HG03064 (cell line): ENCODE measurements at regions not wholly inside any gene's neighbourhood (a gene's known extent, or its start where the extent isn't known, plus 50 kb on each side); places are given as distances from the start of the nearest gene placed in this dataset.

Source experiments
- ATAC-seq: cut with Tn5 transposase; IDR thresholded peaks from one replicate; pipeline ENCODE4 v1.9.1; 2021; ENCODE audit warnings: low read depth; ENCODE audit not compliant: unreplicated experiment

- no peak for ATAC-seq
Measured at GRCh38 chr10:89097226-89097625, 106.6 kb downstream of the FAS start.

- ATAC-seq: no peak
Measured at GRCh38 chr10:89095701-89096391, 105.2 kb downstream of the FAS start.

- no peak for ATAC-seq
Measured at GRCh38 chr10:89093728-89094127, 103.1 kb downstream of the FAS start.

- ATAC-seq: no peak
Measured at GRCh38 chr10:89092981-89093380, 102.4 kb downstream of the FAS start.

- ATAC-seq: no peak
Measured at GRCh38 chr10:89092439-89092838, 101.8 kb downstream of the FAS start.

- no peak for ATAC-seq
Measured at GRCh38 chr10:89091496-89091895, 100.9 kb downstream of the FAS start.

GRCh38 chr10:89090756-89091445, 100.3 kb downstream of the FAS start:
- no peak for ATAC-seq

- ATAC-seq: no peak
Measured at GRCh38 chr10:89086801-89087521, 96.4 kb downstream of the FAS start.

- ATAC-seq: no peak
Measured at GRCh38 chr10:89085153-89085552, 94.6 kb downstream of the FAS start.

- no peak for ATAC-seq
Measured at GRCh38 chr10:89082086-89082485, 91.5 kb downstream of the FAS start.

GRCh38 chr10:89080660-89081059, 90.1 kb downstream of the FAS start:
- ATAC-seq: no peak

GRCh38 chr10:89079961-89080360, 89.4 kb downstream of the FAS start:
- no peak for ATAC-seq

- ATAC-seq: no peak
Measured at GRCh38 chr10:89078724-89079672, 88.4 kb downstream of the FAS start.

- ATAC-seq: no peak
Measured at GRCh38 chr10:89076120-89076519, 85.5 kb downstream of the FAS start.

GRCh38 chr10:89075631-89076030, 85.0 kb downstream of the FAS start:
- ATAC-seq: no peak

GRCh38 chr10:89074120-89074519, 83.5 kb downstream of the FAS start:
- no peak for ATAC-seq

GRCh38 chr10:89073719-89074118, 83.1 kb downstream of the FAS start:
- no peak for ATAC-seq

GRCh38 chr10:89069589-89069988, 79.0 kb downstream of the FAS start:
- no peak for ATAC-seq
